ENCODE measurements at regions not wholly inside any gene's neighbourhood (a gene's known extent, or its start where the extent isn't known, plus 50 kb on each side); places are given as distances from the start of the nearest gene placed in this dataset.

GRCh38 chr1:113217447-113218208 lies 144.6 kb downstream of the LRIG2 start:
- no peak overlapping the region for H3K4me2 ChIP-seq (ENCODE audit: insufficient read depth in 1 of 2, low read depth in 2 of 2, low read length in 2 of 2)
- H3K9me3 ChIP-seq (ENCODE audit: insufficient read depth in 2 of 2, low read depth in 1 of 2, low read length in 1 of 2), result peaks cover 8 to 13% of the 10 kb centered on the region in 2 experiments; a peak in 3 of 4 replicates
- no peak overlapping the region for H3K4me3 ChIP-seq (ENCODE audit: extremely low read depth in 1 of 4, insufficient read depth in 2 of 4, low read depth in 3 of 4, low read length in 4 of 4)
- H2BK20ac ChIP-seq (ENCODE audit: low read length), result no peak overlapping the region
- H3K14ac ChIP-seq (ENCODE audit: insufficient read length), result no peak overlapping the region
- no peak overlapping the region for H2BK5ac ChIP-seq (ENCODE audit: low read depth, low read length)
- H3K18ac ChIP-seq (ENCODE audit: extremely low read depth, low read length), result no peak overlapping the region
- H3K23ac ChIP-seq (ENCODE audit: insufficient read length), result no peak overlapping the region
- H3K27me3 ChIP-seq (replicated peaks in 1 of 4; ENCODE audit: control insufficient read depth in 3 of 4, extremely low read depth in 1 of 4, insufficient read depth in 3 of 4, low read length in 3 of 4), result no peaks in the 10 kb centered on the region
- 90% methylated on average over 6 of the region's 7 CpGs; no CpG with 5 or more reads in 1 of the 2 experiments for WGBS, 2 experiments (ENCODE audit: extremely low coverage in 1 of 2, insufficient coverage in 1 of 2, insufficient read length in 1 of 2, insufficient replicate concordance in 2 of 2, low coverage in 1 of 2, low lambda C conversion rate in 2 of 2, missing lambda C conversion rate in 1 of 2)
- no peak overlapping the region for H4K5ac ChIP-seq (ENCODE audit: insufficient read length, low read depth, low read length)
- ChIA-PET CTCF (ENCODE audit: partially characterized antibody) (interaction anchor here (1.3 to 5.2 kb wide), 4 partner anchors 9 to 76 kb away, joined by 3 to 25 read pairs (median 6); no protein-coding TSS in a partner anchor), POLR2A (ENCODE audit: partially characterized antibody) (no interaction called here)
- no peak for DNase-seq (ENCODE audit: low read depth in 1 of 2, low spot score in 2 of 2)
- peaks cover 0 to 4% (median 0%) of the 10 kb centered on the region in 4 experiments; a peak in 2 of 7 replicates for H3K4me1 ChIP-seq (replicated peaks in 1 of 4; ENCODE audit: control insufficient read depth in 3 of 4, insufficient read depth in 4 of 4, low read length in 3 of 4)
- no peak overlapping the region for H3K4ac ChIP-seq (replicated peaks; ENCODE audit: insufficient read length, low read depth, low read length)
- no peak overlapping the region for H2BK15ac ChIP-seq (ENCODE audit: low read length)
- H4K20me1 ChIP-seq (replicated peaks in 1 of 2; ENCODE audit: control insufficient read depth in 1 of 2, insufficient read depth in 2 of 2, low read length in 2 of 2), result no peaks in the 10 kb centered on the region
- H4K91ac ChIP-seq (replicated peaks; ENCODE audit: insufficient read length, low read length), result no peak overlapping the region
- no peaks in the 10 kb centered on the region for H3K36me3 ChIP-seq (ENCODE audit: control insufficient read depth in 2 of 4, insufficient read depth in 4 of 4, low read length in 3 of 4)
- no peaks in the 10 kb centered on the region for H3K79me1 ChIP-seq (ENCODE audit: low read depth, low read length)
- no peaks in the 10 kb centered on the region for H3K23me2 ChIP-seq (ENCODE audit: low read depth, low read length)
- H3K27ac ChIP-seq (ENCODE audit: low read depth, low read length), result no peak overlapping the region
- H3K9ac ChIP-seq (replicated peaks in 1 of 4; ENCODE audit: extremely low read depth in 1 of 4, low read depth in 3 of 4, low read length in 3 of 4), result no peak overlapping the region
- H4K8ac ChIP-seq (ENCODE audit: extremely low read depth, insufficient read depth, low read length), result no peak overlapping the region
- H3K79me2 ChIP-seq (ENCODE audit: control insufficient read depth in 1 of 2, insufficient read depth in 2 of 2, low read length in 2 of 2), result no peaks in the 10 kb centered on the region
- no peak for FAIRE-seq
- no peak overlapping the region for H3K56ac ChIP-seq (replicated peaks; ENCODE audit: insufficient read length, low read depth, low read length)
- no peak overlapping the region for H2AFZ ChIP-seq (ENCODE audit: low read length)
- no peak overlapping the region for H2BK120ac ChIP-seq (replicated peaks; ENCODE audit: low read depth, low read length)
- H2AK5ac ChIP-seq (ENCODE audit: low read depth, low read length), result no peak overlapping the region
- no peak overlapping the region for H2BK12ac ChIP-seq (ENCODE audit: low read depth, low read length)
- TF ChIP-seq HDAC6 (IDR thresholded peaks at IDR 0.05; ENCODE audit: low read depth, low read length) (no peak), CBX8 (IDR thresholded peaks at IDR 0.05; ENCODE audit: borderline replicate concordance, low read depth, low read length) (no peak), RFX5 (IDR thresholded peaks at IDR 0.05; ENCODE audit: borderline replicate concordance, low read depth, low read length) (no peak), ZNF274 (IDR thresholded peaks at IDR 0.05; ENCODE audit: borderline replicate concordance, extremely low read depth, low read length) (no peak), SIX5 (IDR thresholded peaks at IDR 0.05; ENCODE audit: low read depth, low read length) (no peak), SAP30 (IDR thresholded peaks at IDR 0.05; ENCODE audit: insufficient read depth, insufficient replicate concordance, low read length) (no peak), EZH2 (IDR thresholded peaks at IDR 0.05; ENCODE audit: low read depth, low read length, severe bottlenecking) (no peak), CTBP2 (IDR thresholded peaks at IDR 0.05; ENCODE audit: borderline replicate concordance, insufficient read depth, insufficient read length, low read length) (no peak), ATF3 (IDR thresholded peaks at IDR 0.05; ENCODE audit: insufficient read depth, low read depth, low read length) (no peak), PHF8 (conservative IDR thresholded peaks at IDR 0.05; ENCODE audit: low read depth, low read length) (no peak), KDM5A (IDR thresholded peaks at IDR 0.05; ENCODE audit: low read length) (no peak), CHD1 (IDR thresholded peaks at IDR 0.05; ENCODE audit: low read depth, low read length) (no peak)

All from H1 (cell line).